H1 (cell line): ENCODE measurements at regions not wholly inside any gene's neighbourhood (a gene's known extent, or its start where the extent isn't known, plus 50 kb on each side); places are given as distances from the start of the nearest gene placed in this dataset.

Experiments used
- CHD2 ChIP-seq: IDR thresholded peaks from 2 replicates; pipeline ENCODE4 v1.6.1; 2012; ENCODE audit warnings: low read length, improper control_type of control experiment
- EP300 ChIP-seq, 2 experiments: IDR thresholded peaks; 1 replicate in 1 of 2; 2 replicates in 1 of 2; pipeline ENCODE4 v1.6.1; 2011 to 2012; ENCODE audit warnings: low read depth in 2 of 2, low read length in 2 of 2, mild to moderate bottlenecking in 2 of 2, borderline replicate concordance in 1 of 2, inconsistent platforms in 1 of 2, moderate library complexity in 1 of 2
- FOSL1 ChIP-seq: IDR thresholded peaks from 2 replicates; pipeline ENCODE4 v1.6.1; 2011; ENCODE audit warnings: mild to moderate bottlenecking, low read depth, low read length, moderate library complexity; ENCODE audit not compliant: insufficient read depth
- RAD21 ChIP-seq, 2 experiments: IDR thresholded peaks in 1 of 2; conservative IDR thresholded peaks in 1 of 2; 2 replicates each; pipeline ENCODE4 v1.6.1; 2011; ENCODE audit warnings: low read depth in 2 of 2, low read length in 2 of 2, improper control_type of control experiment in 1 of 2, inconsistent platforms in 1 of 2, mild to moderate bottlenecking in 1 of 2, moderate library complexity in 1 of 2
- SUZ12 ChIP-seq: fragments of 200-600 bp; sonication (generic); IDR thresholded peaks from 2 replicates; pipeline ENCODE4 v1.6.1; 2012; ENCODE audit warnings: mild to moderate bottlenecking, inconsistent platforms, low read length, moderate library complexity, mixed read lengths

GRCh38 chr10:62577076-62577475 lies 202.9 kb downstream of the ZNF365 start (continued):
- TF ChIP-seq EP300 (IDR thresholded peaks at IDR 0.05; ENCODE audit: borderline replicate concordance in 1 of 2, low read depth in 2 of 2, low read length in 2 of 2) (no peak), FOSL1 (no peak), SUZ12 (no peak), RAD21 (IDR thresholded peaks at IDR 0.05 in 1 of 2, conservative IDR thresholded peaks at IDR 0.05 in 1 of 2; ENCODE audit: low read depth in 2 of 2, low read length in 2 of 2) (no peak), CHD2 (no peak)
